HepG2 (cell line): ENCODE measurements at regions not wholly inside any gene's neighbourhood (a gene's known extent, or its start where the extent isn't known, plus 50 kb on each side); places are given as distances from the start of the nearest gene placed in this dataset.

Experiments used
- ATAC-seq: fragments of 200-7000 bp; cut with Tn5 transposase; 3 replicates; pipeline ENCODE4 v1.9.1; 2020; ENCODE audit warnings: mild to moderate bottlenecking, moderate library complexity
- BruUV-seq: library from RNA; stranded (reverse); fragments of 400-500 nt; replicated peaks from 2 replicates; lab custom pipeline; 2021; lab: Mats Ljungman, UMichigan
- CTCF ChIA-PET: fragments of 300-600 bp; formaldehyde crosslinking; extraction: SDS; loops from one replicate; lab custom pipeline; 2021; ENCODE audit warnings: low total read pairs, inconsistent platforms, low intra/inter-chr PET ratio; lab: Yijun Ruan, JAX
- POLR2A ChIA-PET: fragments of 350-600 bp; sonication (Branson Sonifier 250); formaldehyde crosslinking; loops from one replicate; lab custom pipeline; 2020; ENCODE audit warnings: antibody characterized with exemption, inconsistent platforms; lab: Yijun Ruan, JAX
- DNase-seq: peaks from one replicate; pipeline ENCODE4 v3.0.0-alpha.2; 2015; ENCODE audit warnings: low spot score
- FAIRE-seq: peaks from 3 replicates; lab custom pipeline; 2011; peaks lifted over from hg19 to GRCh38; lab: Jason Lieb, UNC
- H2AFZ ChIP-seq: one replicate; pipeline ENCODE4 v1.6.1; 2011; ENCODE audit warnings: low read length, inconsistent platforms
- H3K27ac ChIP-seq: fragments of 300-600 bp; 3 replicates; pipeline ENCODE4 v1.8.0; 2011; ENCODE audit warnings: mixed run types, mild to moderate bottlenecking, mixed read lengths, low read length, inconsistent platforms; ENCODE audit not compliant: insufficient read depth; ENCODE audit errors: extremely low read length
- H3K27me3 ChIP-seq, 2 experiments: fragments of 200-600 bp in 1 of 2; 2 replicates in 1 of 2; 3 replicates in 1 of 2; pipeline versions ENCODE4 v1.6.0 to v1.8.0; 2011; ENCODE audit warnings: low read length in 2 of 2, mild to moderate bottlenecking in 2 of 2, moderate library complexity in 2 of 2, inconsistent platforms in 1 of 2; ENCODE audit not compliant: insufficient read depth in 2 of 2, control insufficient read depth in 1 of 2
- H3K36me3 ChIP-seq, 2 experiments: fragments of 200-600 bp in 1 of 2; replicated peaks in 1 of 2; 2 replicates in 1 of 2; 3 replicates in 1 of 2; pipeline versions ENCODE4 v1.5.1 to v1.8.0; 2011; ENCODE audit warnings: low read length in 2 of 2, inconsistent platforms in 1 of 2; ENCODE audit not compliant: insufficient read depth in 2 of 2, control insufficient read depth in 1 of 2
- H3K4me1 ChIP-seq: 2 replicates; pipeline ENCODE4 v1.5.1; 2012; ENCODE audit warnings: low read length, inconsistent platforms; ENCODE audit not compliant: insufficient read depth
- H3K4me2 ChIP-seq: 2 replicates; pipeline ENCODE4 v1.6.0; 2011; ENCODE audit warnings: low read depth, low read length, inconsistent platforms
- H3K4me3 ChIP-seq, 3 experiments: fragments of 200-600 bp in 1 of 3; sonication (generic), shearing (Covaris generic) in 1 of 3; replicated peaks in 1 of 3; 2 replicates each; pipeline ENCODE4 v1.5.1; 2011 to 2016; ENCODE audit warnings: low read length in 3 of 3, inconsistent platforms in 2 of 3, low read depth in 2 of 3, mild to moderate bottlenecking in 2 of 3, control low read depth in 1 of 3, mixed read lengths in 1 of 3; ENCODE audit not compliant: insufficient read depth in 1 of 3
- H3K79me2 ChIP-seq: one replicate; pipeline ENCODE4 v1.6.1; 2011; ENCODE audit warnings: low read length, inconsistent platforms; ENCODE audit not compliant: insufficient read depth
- H3K9ac ChIP-seq: 2 replicates; pipeline ENCODE4 v1.6.0; 2011; ENCODE audit warnings: mild to moderate bottlenecking, low read depth, low read length, inconsistent platforms; ENCODE audit not compliant: insufficient read depth
- H3K9me3 ChIP-seq: 2 replicates; pipeline ENCODE4 v1.5.1; 2012; ENCODE audit warnings: mild to moderate bottlenecking, low read length
- H4K20me1 ChIP-seq: 2 replicates; pipeline ENCODE4 v1.6.0; 2011; ENCODE audit warnings: inconsistent platforms, mild to moderate bottlenecking, low read length, moderate library complexity; ENCODE audit not compliant: insufficient read depth
- CREB1 ChIP-seq, 2 experiments: fragments of 450-650 bp in 1 of 2; IDR thresholded peaks; 2 replicates each; pipeline ENCODE4 v1.6.1; 2016 to 2017; ENCODE audit warnings: control low read depth in 1 of 2, mild to moderate bottlenecking in 1 of 2, missing compliant biosample characterization in 1 of 2, missing genetic modification characterization in 1 of 2
- HMG20B ChIP-seq: conservative IDR thresholded peaks from 2 replicates; pipeline ENCODE4 v1.6.1; 2016; ENCODE audit warnings: missing genetic modification reagents, missing compliant biosample characterization
- RXRB ChIP-seq: IDR thresholded peaks from 2 replicates; pipeline ENCODE4 v1.6.1; 2016; ENCODE audit warnings: borderline replicate concordance, missing genetic modification reagents, missing compliant biosample characterization
- SP5 ChIP-seq: IDR thresholded peaks from 2 replicates; pipeline ENCODE4 v1.6.1; 2016; ENCODE audit warnings: low read depth, borderline replicate concordance
- TFE3 ChIP-seq: IDR thresholded peaks from 2 replicates; pipeline ENCODE4 v1.6.1; 2016
- XRCC5 ChIP-seq: fragments of 200-400 bp; formaldehyde crosslinking; optimal IDR thresholded peaks from 2 replicates; pipeline ENCODE3; 2017; ENCODE audit warnings: mild to moderate bottlenecking, low read length
- ZBTB8A ChIP-seq: sonication (generic); formaldehyde crosslinking; IDR thresholded peaks from 2 replicates; pipeline ENCODE4 v1.4.0; 2020; ENCODE audit warnings: mild to moderate bottlenecking, low read depth, missing genetic modification reagents, borderline replicate concordance
- ZKSCAN1 ChIP-seq: fragments of 150-350 bp; IDR thresholded peaks from 2 replicates; pipeline ENCODE4 v1.6.1; 2014; ENCODE audit warnings: low read length
- ZNF10 ChIP-seq: sonication (generic); formaldehyde crosslinking; IDR thresholded peaks from 2 replicates; pipeline ENCODE4 v1.4.0; 2020; ENCODE audit warnings: mild to moderate bottlenecking, low read depth, missing genetic modification reagents, borderline replicate concordance
- ZNF276 ChIP-seq: sonication (generic); formaldehyde crosslinking; IDR thresholded peaks from 2 replicates; pipeline ENCODE4 v1.4.0; 2020; ENCODE audit warnings: mild to moderate bottlenecking, low read depth, missing genetic modification reagents
- ZNF367 ChIP-seq: sonication (generic); formaldehyde crosslinking; IDR thresholded peaks from 2 replicates; pipeline ENCODE4 v1.4.0; 2020; ENCODE audit warnings: missing genetic modification reagents, borderline replicate concordance
- ZNF549 ChIP-seq: sonication (generic); formaldehyde crosslinking; IDR thresholded peaks from 2 replicates; pipeline ENCODE4 v1.5.0; 2020; ENCODE audit warnings: missing genetic modification reagents
- ZNF563 ChIP-seq: sonication (generic); formaldehyde crosslinking; IDR thresholded peaks from 2 replicates; pipeline ENCODE4 v1.8.0; 2022; ENCODE audit warnings: mild to moderate bottlenecking, moderate library complexity, missing genetic modification reagents
- ZNF761 ChIP-seq: sonication (generic); formaldehyde crosslinking; conservative IDR thresholded peaks from 2 replicates; pipeline ENCODE4 v1.4.0; 2020; ENCODE audit warnings: mild to moderate bottlenecking, missing genetic modification reagents
- ZNF792 ChIP-seq: IDR thresholded peaks from 2 replicates; pipeline ENCODE4 v1.6.1; 2016
- ZSCAN12 ChIP-seq: sonication (generic); formaldehyde crosslinking; IDR thresholded peaks from 2 replicates; pipeline ENCODE4 v1.9.0; 2021; ENCODE audit warnings: mild to moderate bottlenecking, missing genetic modification reagents
- WGBS: methylation state at CpG from one replicate; pipeline ENCODE4 v1.1.6; 2017; ENCODE audit warnings: low lambda C conversion rate; 5-methylcytosine and 5-hydroxymethylcytosine counted together
- in situ Hi-C: cut with HindIII; loops from 2 replicates; pipeline ENCODE4 v1.10.0; 2017; ENCODE audit warnings: low pct_unique_long_range_greater_than_20kb; ENCODE audit not compliant: extremely low pct_ligation_motif_present
- intact Hi-C: fragments of 100-400 bp; cut with micrococcal nuclease; formaldehyde crosslinking; loops from one replicate; pipeline ENCODE4 v1.10.0; 2022; ENCODE audit not compliant: unreplicated experiment
- TF ChIP-seq, protein P1 (sequence below): fragments of 450-650 bp; IDR thresholded peaks from 2 replicates; pipeline ENCODE4 v1.6.1; 2017
- TF ChIP-seq, protein P2 (sequence below): sonication (generic); formaldehyde crosslinking; IDR thresholded peaks from 2 replicates; pipeline ENCODE4 v1.4.0; 2020; ENCODE audit warnings: mild to moderate bottlenecking, missing genetic modification reagents, borderline replicate concordance

- POLR2A ChIA-PET = no interaction called here
- CTCF ChIA-PET = no interaction called here
- no peak for TF ChIP-seq ZNF761 (CRISPR knock-in tag)
- TF ChIP-seq, protein P1, sequence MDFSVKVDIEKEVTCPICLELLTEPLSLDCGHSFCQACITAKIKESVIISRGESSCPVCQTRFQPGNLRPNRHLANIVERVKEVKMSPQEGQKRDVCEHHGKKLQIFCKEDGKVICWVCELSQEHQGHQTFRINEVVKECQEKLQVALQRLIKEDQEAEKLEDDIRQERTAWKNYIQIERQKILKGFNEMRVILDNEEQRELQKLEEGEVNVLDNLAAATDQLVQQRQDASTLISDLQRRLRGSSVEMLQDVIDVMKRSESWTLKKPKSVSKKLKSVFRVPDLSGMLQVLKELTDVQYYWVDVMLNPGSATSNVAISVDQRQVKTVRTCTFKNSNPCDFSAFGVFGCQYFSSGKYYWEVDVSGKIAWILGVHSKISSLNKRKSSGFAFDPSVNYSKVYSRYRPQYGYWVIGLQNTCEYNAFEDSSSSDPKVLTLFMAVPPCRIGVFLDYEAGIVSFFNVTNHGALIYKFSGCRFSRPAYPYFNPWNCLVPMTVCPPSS = no peak
- no peak for TF ChIP-seq ZNF563 (CRISPR knock-in tag)
- no peak for TF ChIP-seq SP5
- TF ChIP-seq ZNF10 (CRISPR knock-in tag) = no peak
- TF ChIP-seq ZSCAN12 = no peak
- no peak for TF ChIP-seq XRCC5
- TF ChIP-seq CREB1 (IDR thresholded peaks at IDR 0.05) = no peak
- TF ChIP-seq CREB1 (CRISPR knock-in tag; IDR thresholded peaks at IDR 0.05) = no peak
- TF ChIP-seq ZNF549 (CRISPR knock-in tag) = no peak
- TF ChIP-seq RXRB (CRISPR knock-in tag) = no peak
- TF ChIP-seq TFE3 (CRISPR knock-in tag) = no peak
- no peak for TF ChIP-seq ZNF276
- TF ChIP-seq ZKSCAN1 = no peak
- TF ChIP-seq HMG20B (CRISPR knock-in tag) = no peak
- TF ChIP-seq ZNF367 (CRISPR knock-in tag) = no peak
- no peak for TF ChIP-seq ZNF792
- TF ChIP-seq, protein P2, sequence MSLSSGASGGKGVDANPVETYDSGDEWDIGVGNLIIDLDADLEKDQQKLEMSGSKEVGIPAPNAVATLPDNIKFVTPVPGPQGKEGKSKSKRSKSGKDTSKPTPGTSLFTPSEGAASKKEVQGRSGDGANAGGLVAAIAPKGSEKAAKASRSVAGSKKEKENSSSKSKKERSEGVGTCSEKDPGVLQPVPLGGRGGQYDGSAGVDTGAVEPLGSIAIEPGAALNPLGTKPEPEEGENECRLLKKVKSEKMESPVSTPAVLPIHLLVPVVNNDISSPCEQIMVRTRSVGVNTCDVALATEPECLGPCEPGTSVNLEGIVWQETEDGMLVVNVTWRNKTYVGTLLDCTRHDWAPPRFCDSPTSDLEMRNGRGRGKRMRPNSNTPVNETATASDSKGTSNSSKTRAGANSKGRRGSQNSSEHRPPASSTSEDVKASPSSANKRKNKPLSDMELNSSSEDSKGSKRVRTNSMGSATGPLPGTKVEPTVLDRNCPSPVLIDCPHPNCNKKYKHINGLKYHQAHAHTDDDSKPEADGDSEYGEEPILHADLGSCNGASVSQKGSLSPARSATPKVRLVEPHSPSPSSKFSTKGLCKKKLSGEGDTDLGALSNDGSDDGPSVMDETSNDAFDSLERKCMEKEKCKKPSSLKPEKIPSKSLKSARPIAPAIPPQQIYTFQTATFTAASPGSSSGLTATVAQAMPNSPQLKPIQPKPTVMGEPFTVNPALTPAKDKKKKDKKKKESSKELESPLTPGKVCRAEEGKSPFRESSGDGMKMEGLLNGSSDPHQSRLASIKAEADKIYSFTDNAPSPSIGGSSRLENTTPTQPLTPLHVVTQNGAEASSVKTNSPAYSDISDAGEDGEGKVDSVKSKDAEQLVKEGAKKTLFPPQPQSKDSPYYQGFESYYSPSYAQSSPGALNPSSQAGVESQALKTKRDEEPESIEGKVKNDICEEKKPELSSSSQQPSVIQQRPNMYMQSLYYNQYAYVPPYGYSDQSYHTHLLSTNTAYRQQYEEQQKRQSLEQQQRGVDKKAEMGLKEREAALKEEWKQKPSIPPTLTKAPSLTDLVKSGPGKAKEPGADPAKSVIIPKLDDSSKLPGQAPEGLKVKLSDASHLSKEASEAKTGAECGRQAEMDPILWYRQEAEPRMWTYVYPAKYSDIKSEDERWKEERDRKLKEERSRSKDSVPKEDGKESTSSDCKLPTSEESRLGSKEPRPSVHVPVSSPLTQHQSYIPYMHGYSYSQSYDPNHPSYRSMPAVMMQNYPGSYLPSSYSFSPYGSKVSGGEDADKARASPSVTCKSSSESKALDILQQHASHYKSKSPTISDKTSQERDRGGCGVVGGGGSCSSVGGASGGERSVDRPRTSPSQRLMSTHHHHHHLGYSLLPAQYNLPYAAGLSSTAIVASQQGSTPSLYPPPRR = no peak
- TF ChIP-seq ZBTB8A (CRISPR knock-in tag) = no peak
These were observed 469.3 kb downstream of the SPATA31D1 start for GRCh38 chr9:82457891-82458290.

More at GRCh38 chr9:82457891-82458290, 469.3 kb downstream of the SPATA31D1 start:
- FAIRE-seq (no peak), DNase-seq (no peak), ATAC-seq (no peak)
- WGBS = 2% methylated on average over 5 of the region's 5 CpGs
- H3K4me3 ChIP-seq = no peak overlapping the region
- in situ Hi-C loops = no loop called here
- no peaks in the 10 kb centered on the region for H4K20me1 ChIP-seq
- no peak overlapping the region for H2AFZ ChIP-seq
- H3K79me2 ChIP-seq = no peaks in the 10 kb centered on the region
- H3K27me3 ChIP-seq = no peaks in the 10 kb centered on the region
- no peak overlapping the region for H3K27ac ChIP-seq
- H3K4me2 ChIP-seq = no peak overlapping the region
- BruUV-seq = no TSS peak
- H3K9ac ChIP-seq = no peak overlapping the region
- H3K36me3 ChIP-seq = no peaks in the 10 kb centered on the region
- peaks cover 13% of the 10 kb centered on the region for H3K4me1 ChIP-seq
- intact Hi-C loops = no loop called here
- H3K9me3 ChIP-seq = no peaks in the 10 kb centered on the region; the same call in 1 of the 2 replicates
